Upper lobe of left lung (tissue), 6 donors: ENCODE measurements at regions not wholly inside any gene's neighbourhood (a gene's known extent, or its start where the extent isn't known, plus 50 kb on each side); places are given as distances from the start of the nearest gene placed in this dataset.

Source experiments
- ATAC-seq, 2 donors: fragments of 200-7000 bp; cut with Tn5 transposase; one replicate each; pipeline ENCODE4 v1.9.1; 2022; ENCODE audit warnings: mild to moderate bottlenecking in 2 of 2, moderate library complexity in 2 of 2; ENCODE audit not compliant: low FRiP score in 2 of 2
- DNase-seq, 2 donors: peaks; one replicate each; pipeline ENCODE4 v3.0.0-alpha.2; 2019 to 2020
- H3K27ac ChIP-seq, 4 donors: fragments of 200-600 bp; sonication (generic); one replicate each; pipeline ENCODE4 v1.5.1; 2016 to 2019
- H3K27me3 ChIP-seq, 4 donors: fragments of 200-600 bp; sonication (generic); one replicate each; pipeline ENCODE4 v1.5.1; 2017 to 2019
- H3K36me3 ChIP-seq, 4 donors: fragments of 200-600 bp; sonication (generic); one replicate each; pipeline ENCODE4 v1.5.1; 2016 to 2019
- H3K4me1 ChIP-seq, 4 donors: fragments of 200-600 bp; sonication (generic); one replicate each; pipeline ENCODE4 v1.5.1; 2018 to 2019
- H3K4me3 ChIP-seq, 4 donors: fragments of 200-600 bp; sonication (generic); one replicate each; pipeline ENCODE4 v1.5.1; 2017 to 2019; ENCODE audit warnings: mild to moderate bottlenecking in 2 of 4, moderate library complexity in 1 of 4
- H3K9me3 ChIP-seq, 4 donors: fragments of 200-600 bp; sonication (generic); one replicate each; pipeline ENCODE4 v1.5.1; 2018 to 2019
- EP300 ChIP-seq, 4 donors: sonication (generic); formaldehyde crosslinking; IDR thresholded peaks; one replicate each; pipeline ENCODE4 v1.5.1; 2017; ENCODE audit warnings: antibody characterized with exemption in 4 of 4, control low read depth in 2 of 4
- POLR2A ChIP-seq, 4 donors: fragments of 450-650 bp; IDR thresholded peaks; one replicate each; pipeline ENCODE4 v1.5.1; 2016 to 2017; ENCODE audit warnings: antibody characterized with exemption in 4 of 4, mild to moderate bottlenecking in 2 of 4
- POLR2AphosphoS5 ChIP-seq, 2 donors: sonication (generic); formaldehyde crosslinking; IDR thresholded peaks; one replicate each; pipeline ENCODE4 v1.5.1; 2017; ENCODE audit warnings: antibody characterized with exemption in 2 of 2
- WGBS, 2 donors: methylation state at CpG; one replicate each; pipeline ENCODE4 v1.1.5; 2017 to 2018; 5-methylcytosine and 5-hydroxymethylcytosine counted together
- TF ChIP-seq, protein P1 (sequence below), 6 experiments: fragments of 450-650 bp in 4 of 6; fragments of 200-600 bp in 2 of 6; sonication (generic) in 2 of 6; IDR thresholded peaks; one replicate each; pipeline ENCODE4 v1.5.1; 2016 to 2019; ENCODE audit warnings: antibody characterized with exemption in 6 of 6
- donor health status: DM: no; HTN: no; CAD: no; lungs with moderate emphysema.
- donor health status: DM: no; HTN: yes; CAD: no; lungs with severe emphysema.

DNA sequence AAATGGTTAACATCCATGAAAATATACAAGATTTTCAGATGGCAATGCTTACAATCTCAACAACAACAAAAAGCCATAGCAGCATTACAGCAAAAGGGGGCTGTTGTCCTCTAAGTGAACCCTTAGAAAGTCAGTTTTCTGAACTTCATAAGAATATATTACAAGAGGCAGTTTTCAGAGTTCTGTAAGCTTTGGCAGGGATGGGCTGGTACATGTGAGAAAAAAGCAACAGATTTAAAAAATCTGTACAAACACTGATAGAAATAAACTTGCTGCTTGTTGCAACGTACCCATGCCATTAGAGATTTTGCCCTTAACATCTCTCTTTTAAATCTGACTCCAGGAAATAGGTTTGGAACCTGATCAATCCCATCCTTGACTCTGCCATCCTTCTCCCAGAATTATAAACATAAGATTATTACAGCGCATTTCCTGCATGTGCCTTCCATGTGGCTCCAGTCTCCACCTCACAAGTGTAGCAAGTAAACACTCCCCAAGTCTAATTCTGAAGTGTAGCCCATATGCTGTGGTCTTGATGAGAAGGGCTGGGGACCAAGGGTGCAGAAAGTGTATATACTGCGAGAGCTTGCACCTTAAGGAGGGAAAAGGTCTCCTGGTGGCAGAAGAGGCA lies 101.4 kb upstream of the TSPAN2 start:
- Histone ChIP-seq H3K36me3 (no peaks in the 10 kb centered on the region), H3K4me1 (no peaks in the 10 kb centered on the region), H3K27me3 (no peaks in the 10 kb centered on the region), H3K4me3 (no peak overlapping the region), H3K9me3 (no peaks in the 10 kb centered on the region), H3K27ac (no peak overlapping the region)
- DNase-seq (no peak), ATAC-seq (no peak)
- TF ChIP-seq, protein P1, sequence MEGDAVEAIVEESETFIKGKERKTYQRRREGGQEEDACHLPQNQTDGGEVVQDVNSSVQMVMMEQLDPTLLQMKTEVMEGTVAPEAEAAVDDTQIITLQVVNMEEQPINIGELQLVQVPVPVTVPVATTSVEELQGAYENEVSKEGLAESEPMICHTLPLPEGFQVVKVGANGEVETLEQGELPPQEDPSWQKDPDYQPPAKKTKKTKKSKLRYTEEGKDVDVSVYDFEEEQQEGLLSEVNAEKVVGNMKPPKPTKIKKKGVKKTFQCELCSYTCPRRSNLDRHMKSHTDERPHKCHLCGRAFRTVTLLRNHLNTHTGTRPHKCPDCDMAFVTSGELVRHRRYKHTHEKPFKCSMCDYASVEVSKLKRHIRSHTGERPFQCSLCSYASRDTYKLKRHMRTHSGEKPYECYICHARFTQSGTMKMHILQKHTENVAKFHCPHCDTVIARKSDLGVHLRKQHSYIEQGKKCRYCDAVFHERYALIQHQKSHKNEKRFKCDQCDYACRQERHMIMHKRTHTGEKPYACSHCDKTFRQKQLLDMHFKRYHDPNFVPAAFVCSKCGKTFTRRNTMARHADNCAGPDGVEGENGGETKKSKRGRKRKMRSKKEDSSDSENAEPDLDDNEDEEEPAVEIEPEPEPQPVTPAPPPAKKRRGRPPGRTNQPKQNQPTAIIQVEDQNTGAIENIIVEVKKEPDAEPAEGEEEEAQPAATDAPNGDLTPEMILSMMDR (IDR thresholded peaks at IDR 0.05): no peak
- TF ChIP-seq POLR2A (IDR thresholded peaks at IDR 0.05): no peak
- WGBS, 2 donors: 58 to 66% methylated on average over 3 of the region's 3 CpGs

DNA sequence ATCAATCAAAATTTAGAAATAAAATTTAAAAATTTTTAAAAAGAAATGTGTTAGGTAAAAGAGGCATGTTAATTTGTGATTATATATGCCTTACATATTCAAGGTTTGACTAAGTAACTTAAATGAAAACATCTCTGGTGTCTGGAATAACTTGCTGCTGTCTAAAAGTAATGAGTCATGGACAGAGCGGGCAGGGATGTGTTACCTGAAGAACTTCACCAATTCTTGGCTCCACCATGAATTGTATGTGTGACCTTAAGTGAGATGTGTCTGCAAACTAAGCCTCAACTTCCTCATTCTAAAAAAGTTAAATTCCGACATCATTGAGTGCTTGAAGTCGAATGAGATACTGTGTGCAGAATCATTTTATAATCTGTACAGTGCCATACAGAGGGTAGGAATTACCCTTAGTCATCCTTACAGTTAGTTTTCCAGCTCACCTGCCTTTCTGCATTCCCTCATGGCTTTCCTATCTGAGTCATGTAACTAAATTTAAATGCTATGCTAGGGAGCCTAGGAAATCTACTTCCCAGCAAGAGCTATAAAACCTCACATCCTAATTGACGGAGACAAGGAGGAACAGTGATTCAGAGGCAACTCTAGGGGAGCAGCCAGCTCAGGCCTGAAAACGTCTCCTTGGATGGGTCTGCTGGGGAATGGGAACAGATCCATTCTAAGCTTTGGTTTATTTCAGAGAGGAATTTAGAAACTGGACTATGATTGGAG lies 100.7 kb upstream of the TSPAN2 start:
- Histone ChIP-seq H3K4me3 (no peak overlapping the region), H3K4me1 (no peaks in the 10 kb centered on the region), H3K27ac (no peak overlapping the region), H3K9me3 (no peaks in the 10 kb centered on the region), H3K36me3 (no peaks in the 10 kb centered on the region), H3K27me3 (no peaks in the 10 kb centered on the region)
- DNase-seq (no peak), ATAC-seq (peak in 1 of 2 donors; percentile 32)
- TF ChIP-seq POLR2AphosphoS5 (IDR thresholded peaks at IDR 0.05) (no peak), EP300 (IDR thresholded peaks at IDR 0.05) (no peak), POLR2A (IDR thresholded peaks at IDR 0.05) (no peak)
- TF ChIP-seq, protein P1 (IDR thresholded peaks at IDR 0.05): no peak
- 77 to 81% methylated on average over 5 of the region's 5 CpGs for WGBS, 2 donors

DNA sequence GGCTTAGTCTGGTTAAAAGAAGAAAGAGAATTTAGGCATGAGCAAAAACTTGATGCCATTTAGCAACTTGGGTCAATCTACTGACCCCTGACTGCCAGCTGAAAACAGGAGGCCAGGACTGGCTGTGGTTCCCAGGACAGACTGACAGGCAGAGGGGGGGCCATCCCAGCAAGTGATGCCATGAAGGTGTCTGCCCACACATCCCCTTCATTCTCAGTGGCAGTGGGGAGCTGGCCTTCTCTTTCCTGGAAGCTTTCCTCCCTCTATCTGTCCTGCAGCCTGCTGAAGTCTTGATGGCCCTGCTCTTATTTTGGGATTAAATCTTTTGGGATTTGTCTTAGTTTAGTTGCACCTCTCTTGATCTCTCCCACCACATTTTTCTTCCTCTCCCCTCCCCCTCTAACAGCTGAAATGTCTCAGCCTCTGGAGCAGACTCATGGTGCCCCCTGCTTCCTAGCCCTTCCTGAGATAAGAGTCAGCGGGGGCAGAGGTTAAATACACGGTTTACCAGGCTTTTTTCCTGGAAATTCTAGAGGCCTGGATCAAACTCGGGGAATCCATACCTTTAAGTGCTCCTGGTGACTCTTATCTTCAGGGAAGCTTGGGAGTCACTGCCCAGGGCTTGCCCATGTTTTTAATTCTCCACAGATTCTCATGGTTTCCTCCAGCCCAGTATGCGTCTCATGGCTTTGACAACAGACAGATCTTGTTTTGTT lies 99.5 kb upstream of the TSPAN2 start:
- no peak for DNase-seq
- Histone ChIP-seq H3K36me3 (no peaks in the 10 kb centered on the region), H3K9me3 (no peaks in the 10 kb centered on the region), H3K4me1 (no peaks in the 10 kb centered on the region), H3K27me3 (no peaks in the 10 kb centered on the region), H3K27ac (no peak overlapping the region), H3K4me3 (no peak overlapping the region)
- WGBS, 2 donors: 67 to 75% methylated on average over 4 of the region's 4 CpGs
- TF ChIP-seq, protein P1 (IDR thresholded peaks at IDR 0.05): no peak
- TF ChIP-seq POLR2A (IDR thresholded peaks at IDR 0.05): no peak
- TF ChIP-seq EP300 (IDR thresholded peaks at IDR 0.05): no peak
- TF ChIP-seq POLR2AphosphoS5 (IDR thresholded peaks at IDR 0.05): no peak
- ATAC-seq: no peak

DNA sequence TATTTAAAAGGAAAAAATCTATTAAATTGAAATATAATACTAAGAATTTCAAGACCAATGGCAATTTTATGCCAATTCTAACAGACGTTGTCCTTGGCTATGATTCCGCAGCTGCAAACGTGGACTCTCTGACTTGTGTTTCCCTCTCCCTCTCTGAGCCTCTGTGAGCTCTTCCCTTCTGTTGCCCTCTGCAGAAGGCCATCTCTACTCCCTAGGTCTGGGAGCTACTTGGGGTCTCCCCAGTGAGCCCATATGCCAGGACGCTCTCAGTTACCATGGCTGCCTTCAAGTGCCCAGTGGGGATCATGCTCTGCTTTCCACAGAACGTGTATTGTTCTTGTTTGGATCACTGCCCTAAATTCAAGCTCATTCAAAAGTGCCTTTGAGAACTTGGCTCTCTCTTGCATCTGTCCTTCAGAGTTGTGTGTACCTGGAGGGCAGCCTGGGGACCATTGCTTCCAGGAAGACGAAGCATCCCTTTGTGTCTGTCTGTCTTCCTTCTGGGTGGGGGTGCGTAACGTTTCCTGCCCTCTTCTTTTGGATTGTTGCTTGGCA lies 97.5 kb upstream of the TSPAN2 start:
- Histone ChIP-seq H3K4me3 (no peak overlapping the region), H3K9me3 (no peaks in the 10 kb centered on the region), H3K36me3 (no peaks in the 10 kb centered on the region), H3K27me3 (no peaks in the 10 kb centered on the region), H3K4me1 (no peaks in the 10 kb centered on the region), H3K27ac (no peak overlapping the region)
- 71 to 83% methylated on average over 8 of the region's 8 CpGs for whole genome bisulfite sequencing, 2 donors
- no peak for ATAC-seq
- TF ChIP-seq, protein P1 (IDR thresholded peaks at IDR 0.05): no peak
- TF ChIP-seq EP300 (IDR thresholded peaks at IDR 0.05) (no peak), POLR2A (IDR thresholded peaks at IDR 0.05) (no peak), POLR2AphosphoS5 (IDR thresholded peaks at IDR 0.05) (no peak)
- no peak for DNase-seq
